Gastrocnemius medialis (tissue), 4 donors: ENCODE measurements at regions not wholly inside any gene's neighbourhood (a gene's known extent, or its start where the extent isn't known, plus 50 kb on each side); places are given as distances from the start of the nearest gene placed in this dataset.

Source experiments
- POLR2A ChIP-seq, 2 donors: fragments of 450-650 bp; IDR thresholded peaks; one replicate each; pipeline ENCODE4 v1.6.1; 2017; ENCODE audit warnings: antibody characterized with exemption in 2 of 2, mild to moderate bottlenecking in 2 of 2, moderate library complexity in 2 of 2
- TF ChIP-seq, protein P1 (sequence below), 5 experiments: fragments of 450-650 bp in 3 of 5; fragments of 200-600 bp in 2 of 5; sonication (generic) in 2 of 5; IDR thresholded peaks in 4 of 5; conservative IDR thresholded peaks in 1 of 5; 1 replicate in 4 of 5; 2 replicates in 1 of 5; pipeline ENCODE4 v1.5.1; 2016 to 2019; ENCODE audit warnings: antibody characterized with exemption in 5 of 5, mild to moderate bottlenecking in 3 of 5, moderate library complexity in 3 of 5

DNA sequence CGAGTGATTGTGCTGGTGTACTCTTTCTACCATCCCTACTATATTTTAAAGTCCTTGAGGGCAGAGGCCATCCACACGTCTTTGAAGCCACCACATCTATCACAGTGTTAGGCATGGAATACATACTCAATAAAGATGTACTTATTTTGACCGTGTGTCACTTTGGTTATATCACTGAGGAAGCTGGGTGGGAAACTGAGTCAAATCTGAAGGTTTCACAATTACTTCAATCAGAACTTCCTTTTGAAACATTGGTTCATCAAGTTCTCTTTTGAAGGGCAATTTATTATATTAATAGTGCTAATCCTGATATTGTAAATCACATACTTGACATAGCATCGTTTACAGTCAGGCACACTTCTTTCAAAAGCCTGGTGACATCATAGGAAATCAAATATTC is 53.3 kb upstream of the ATP1B1 start:
- TF ChIP-seq, protein P1, sequence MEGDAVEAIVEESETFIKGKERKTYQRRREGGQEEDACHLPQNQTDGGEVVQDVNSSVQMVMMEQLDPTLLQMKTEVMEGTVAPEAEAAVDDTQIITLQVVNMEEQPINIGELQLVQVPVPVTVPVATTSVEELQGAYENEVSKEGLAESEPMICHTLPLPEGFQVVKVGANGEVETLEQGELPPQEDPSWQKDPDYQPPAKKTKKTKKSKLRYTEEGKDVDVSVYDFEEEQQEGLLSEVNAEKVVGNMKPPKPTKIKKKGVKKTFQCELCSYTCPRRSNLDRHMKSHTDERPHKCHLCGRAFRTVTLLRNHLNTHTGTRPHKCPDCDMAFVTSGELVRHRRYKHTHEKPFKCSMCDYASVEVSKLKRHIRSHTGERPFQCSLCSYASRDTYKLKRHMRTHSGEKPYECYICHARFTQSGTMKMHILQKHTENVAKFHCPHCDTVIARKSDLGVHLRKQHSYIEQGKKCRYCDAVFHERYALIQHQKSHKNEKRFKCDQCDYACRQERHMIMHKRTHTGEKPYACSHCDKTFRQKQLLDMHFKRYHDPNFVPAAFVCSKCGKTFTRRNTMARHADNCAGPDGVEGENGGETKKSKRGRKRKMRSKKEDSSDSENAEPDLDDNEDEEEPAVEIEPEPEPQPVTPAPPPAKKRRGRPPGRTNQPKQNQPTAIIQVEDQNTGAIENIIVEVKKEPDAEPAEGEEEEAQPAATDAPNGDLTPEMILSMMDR (IDR thresholded peaks at IDR 0.05 in 4 of 5, conservative IDR thresholded peaks at IDR 0.05 in 1 of 5): no peak
- no peak for TF ChIP-seq POLR2A (IDR thresholded peaks at IDR 0.05)
